HepG2 (cell line): ENCODE measurements at regions not wholly inside any gene's neighbourhood (a gene's known extent, or its start where the extent isn't known, plus 50 kb on each side); places are given as distances from the start of the nearest gene placed in this dataset.

Experiments
- ATAC-seq: fragments of 200-7000 bp; cut with Tn5 transposase; 3 replicates; pipeline ENCODE4 v1.9.1; 2020; ENCODE audit warnings: mild to moderate bottlenecking, moderate library complexity
- BruUV-seq: library from RNA; stranded (reverse); fragments of 400-500 nt; replicated peaks from 2 replicates; lab custom pipeline; 2021; lab: Mats Ljungman, UMichigan
- CTCF ChIA-PET: fragments of 300-600 bp; formaldehyde crosslinking; extraction: SDS; loops from one replicate; lab custom pipeline; 2021; ENCODE audit warnings: low total read pairs, inconsistent platforms, low intra/inter-chr PET ratio; lab: Yijun Ruan, JAX
- POLR2A ChIA-PET: fragments of 350-600 bp; sonication (Branson Sonifier 250); formaldehyde crosslinking; loops from one replicate; lab custom pipeline; 2020; ENCODE audit warnings: antibody characterized with exemption, inconsistent platforms; lab: Yijun Ruan, JAX
- DNase-seq: peaks from one replicate; pipeline ENCODE4 v3.0.0-alpha.2; 2015; ENCODE audit warnings: low spot score
- FAIRE-seq: peaks from 3 replicates; lab custom pipeline; 2011; peaks lifted over from hg19 to GRCh38; lab: Jason Lieb, UNC
- H2AFZ ChIP-seq: one replicate; pipeline ENCODE4 v1.6.1; 2011; ENCODE audit warnings: low read length, inconsistent platforms
- H3K27ac ChIP-seq: fragments of 300-600 bp; 3 replicates; pipeline ENCODE4 v1.8.0; 2011; ENCODE audit warnings: mixed run types, mild to moderate bottlenecking, mixed read lengths, low read length, inconsistent platforms; ENCODE audit not compliant: insufficient read depth; ENCODE audit errors: extremely low read length
- H3K27me3 ChIP-seq, 2 experiments: fragments of 200-600 bp in 1 of 2; 2 replicates in 1 of 2; 3 replicates in 1 of 2; pipeline versions ENCODE4 v1.6.0 to v1.8.0; 2011; ENCODE audit warnings: low read length in 2 of 2, mild to moderate bottlenecking in 2 of 2, moderate library complexity in 2 of 2, inconsistent platforms in 1 of 2; ENCODE audit not compliant: insufficient read depth in 2 of 2, control insufficient read depth in 1 of 2
- H3K36me3 ChIP-seq, 2 experiments: fragments of 200-600 bp in 1 of 2; replicated peaks in 1 of 2; 2 replicates in 1 of 2; 3 replicates in 1 of 2; pipeline versions ENCODE4 v1.5.1 to v1.8.0; 2011; ENCODE audit warnings: low read length in 2 of 2, inconsistent platforms in 1 of 2; ENCODE audit not compliant: insufficient read depth in 2 of 2, control insufficient read depth in 1 of 2
- H3K4me1 ChIP-seq: 2 replicates; pipeline ENCODE4 v1.5.1; 2012; ENCODE audit warnings: low read length, inconsistent platforms; ENCODE audit not compliant: insufficient read depth
- H3K4me2 ChIP-seq: 2 replicates; pipeline ENCODE4 v1.6.0; 2011; ENCODE audit warnings: low read depth, low read length, inconsistent platforms
- H3K4me3 ChIP-seq, 3 experiments: fragments of 200-600 bp in 1 of 3; sonication (generic), shearing (Covaris generic) in 1 of 3; replicated peaks in 1 of 3; 2 replicates each; pipeline ENCODE4 v1.5.1; 2011 to 2016; ENCODE audit warnings: low read length in 3 of 3, inconsistent platforms in 2 of 3, low read depth in 2 of 3, mild to moderate bottlenecking in 2 of 3, control low read depth in 1 of 3, mixed read lengths in 1 of 3; ENCODE audit not compliant: insufficient read depth in 1 of 3
- H3K79me2 ChIP-seq: one replicate; pipeline ENCODE4 v1.6.1; 2011; ENCODE audit warnings: low read length, inconsistent platforms; ENCODE audit not compliant: insufficient read depth
- H3K9ac ChIP-seq: 2 replicates; pipeline ENCODE4 v1.6.0; 2011; ENCODE audit warnings: mild to moderate bottlenecking, low read depth, low read length, inconsistent platforms; ENCODE audit not compliant: insufficient read depth
- H3K9me3 ChIP-seq: 2 replicates; pipeline ENCODE4 v1.5.1; 2012; ENCODE audit warnings: mild to moderate bottlenecking, low read length
- H4K20me1 ChIP-seq: 2 replicates; pipeline ENCODE4 v1.6.0; 2011; ENCODE audit warnings: inconsistent platforms, mild to moderate bottlenecking, low read length, moderate library complexity; ENCODE audit not compliant: insufficient read depth
- FOSL2 ChIP-seq: sonication (generic); formaldehyde crosslinking; IDR thresholded peaks from 2 replicates; pipeline ENCODE4 v1.4.0; 2020; ENCODE audit warnings: missing genetic modification reagents
- HDAC2 ChIP-seq: sonication (generic); formaldehyde crosslinking; IDR thresholded peaks from 2 replicates; pipeline ENCODE4 v1.4.0; 2020; ENCODE audit warnings: missing genetic modification reagents
- ONECUT2 ChIP-seq: sonication (generic); formaldehyde crosslinking; IDR thresholded peaks from 2 replicates; pipeline ENCODE4 v1.4.0; 2020; ENCODE audit warnings: missing genetic modification reagents
- SOX6 ChIP-seq, 2 experiments: fragments of 450-650 bp in 1 of 2; sonication (generic) in 1 of 2; formaldehyde crosslinking in 1 of 2; IDR thresholded peaks; 2 replicates each; pipeline versions ENCODE4 v1.4.0 to v1.6.1; 2017 to 2020; ENCODE audit warnings: antibody characterized with exemption in 1 of 2, mild to moderate bottlenecking in 1 of 2, missing genetic modification reagents in 1 of 2
- SP1 ChIP-seq, 2 experiments: fragments of 450-650 bp in 1 of 2; sonication (generic) in 1 of 2; formaldehyde crosslinking in 1 of 2; IDR thresholded peaks; 2 replicates each; pipeline versions ENCODE4 v1.4.0 to v1.6.1; 2016 to 2020; ENCODE audit warnings: missing genetic modification reagents in 1 of 2
- ZKSCAN8 ChIP-seq: IDR thresholded peaks from 2 replicates; pipeline ENCODE4 v1.6.1; 2016; ENCODE audit warnings: borderline replicate concordance, missing genetic modification reagents, missing compliant biosample characterization
- ZNF318 ChIP-seq: sonication (generic); formaldehyde crosslinking; IDR thresholded peaks from 2 replicates; pipeline ENCODE4 v1.4.0; 2020; ENCODE audit warnings: mild to moderate bottlenecking, missing genetic modification reagents
- ZNF781 ChIP-seq: sonication (generic); formaldehyde crosslinking; IDR thresholded peaks from 2 replicates; pipeline ENCODE4 v1.5.1; 2020; ENCODE audit warnings: borderline replicate concordance, mild to moderate bottlenecking, missing genetic modification reagents; ENCODE audit errors: not compliant biosample characterization
- WGBS: methylation state at CpG from one replicate; pipeline ENCODE4 v1.1.6; 2017; ENCODE audit warnings: low lambda C conversion rate; 5-methylcytosine and 5-hydroxymethylcytosine counted together
- in situ Hi-C: cut with HindIII; loops from 2 replicates; pipeline ENCODE4 v1.10.0; 2017; ENCODE audit warnings: low pct_unique_long_range_greater_than_20kb; ENCODE audit not compliant: extremely low pct_ligation_motif_present
- intact Hi-C: fragments of 100-400 bp; cut with micrococcal nuclease; formaldehyde crosslinking; loops from one replicate; pipeline ENCODE4 v1.10.0; 2022; ENCODE audit not compliant: unreplicated experiment

GRCh38 chr22:26784772-26785171, 127.4 kb downstream of the MIAT start:
- H4K20me1 ChIP-seq = no peaks in the 10 kb centered on the region
- no peak overlapping the region for H2AFZ ChIP-seq
- intact Hi-C loops (no loop called here), in situ Hi-C loops (no loop called here)
- no peaks in the 10 kb centered on the region for H3K79me2 ChIP-seq
- DNase-seq (no peak), ATAC-seq (no peak), FAIRE-seq (no peak)
- no peak overlapping the region for H3K4me2 ChIP-seq
- H3K27me3 ChIP-seq = peaks cover 1 to 43% of the 10 kb centered on the region in 2 experiments; a peak in 4 of 5 replicates
- BruUV-seq = no TSS peak
- no peaks in the 10 kb centered on the region for H3K9me3 ChIP-seq
- TF ChIP-seq HDAC2 (CRISPR knock-in tag) = no peak
- no peak for TF ChIP-seq ZNF318
- no peak for TF ChIP-seq ZKSCAN8 (CRISPR knock-in tag)
- TF ChIP-seq FOSL2 = no peak
- TF ChIP-seq ZNF781 (CRISPR knock-in tag) = no peak
- no peak for TF ChIP-seq ONECUT2 (CRISPR knock-in tag)
- no peak for TF ChIP-seq SP1 (IDR thresholded peaks at IDR 0.05)
- no peak for TF ChIP-seq SP1 (CRISPR knock-in tag; IDR thresholded peaks at IDR 0.05)
- TF ChIP-seq SOX6 (IDR thresholded peaks at IDR 0.05) = no peak
- no peak for TF ChIP-seq SOX6 (CRISPR knock-in tag; IDR thresholded peaks at IDR 0.05)
- H3K9ac ChIP-seq = no peak overlapping the region
- H3K4me3 ChIP-seq = no peak overlapping the region
- 22% methylated on average over 6 of the region's 6 CpGs for WGBS
- ChIA-PET CTCF (no interaction called here), POLR2A (no interaction called here)
- H3K36me3 ChIP-seq = no peaks in the 10 kb centered on the region
- no peaks in the 10 kb centered on the region for H3K4me1 ChIP-seq
- H3K27ac ChIP-seq = no peak overlapping the region
